GM06990 (cell line): ENCODE measurements at regions not wholly inside any gene's neighbourhood (a gene's known extent, or its start where the extent isn't known, plus 50 kb on each side); places are given as distances from the start of the nearest gene placed in this dataset.
A peak's percentile ranks its signal among the peaks of the same experiment; 100 is the strongest.

ENCODE experiments used
- DNase-seq: peaks from one replicate; pipeline ENCODE4 v3.0.0-alpha.2; 2011; ENCODE audit not compliant: insufficient read length; ENCODE audit errors: extremely low read depth
- H3K27me3 ChIP-seq: replicated peaks from 2 replicates; pipeline ENCODE4 v1.6.0; 2011; ENCODE audit warnings: low read length; ENCODE audit not compliant: control insufficient read depth, insufficient read depth
- H3K36me3 ChIP-seq: 2 replicates; pipeline ENCODE4 v1.5.1; 2011; ENCODE audit warnings: low read length; ENCODE audit not compliant: control insufficient read depth, insufficient read depth
- H3K4me3 ChIP-seq: replicated peaks from 2 replicates; pipeline ENCODE4 v1.5.1; 2011; ENCODE audit warnings: low read depth, mild to moderate bottlenecking, control low read depth, low read length
- CTCF ChIP-seq: IDR thresholded peaks from 2 replicates; pipeline ENCODE4 v1.5.1; 2011; ENCODE audit warnings: low read length, control low read depth, mild to moderate bottlenecking, inconsistent platforms; ENCODE audit not compliant: insufficient read depth, poor library complexity, severe bottlenecking

DNA sequence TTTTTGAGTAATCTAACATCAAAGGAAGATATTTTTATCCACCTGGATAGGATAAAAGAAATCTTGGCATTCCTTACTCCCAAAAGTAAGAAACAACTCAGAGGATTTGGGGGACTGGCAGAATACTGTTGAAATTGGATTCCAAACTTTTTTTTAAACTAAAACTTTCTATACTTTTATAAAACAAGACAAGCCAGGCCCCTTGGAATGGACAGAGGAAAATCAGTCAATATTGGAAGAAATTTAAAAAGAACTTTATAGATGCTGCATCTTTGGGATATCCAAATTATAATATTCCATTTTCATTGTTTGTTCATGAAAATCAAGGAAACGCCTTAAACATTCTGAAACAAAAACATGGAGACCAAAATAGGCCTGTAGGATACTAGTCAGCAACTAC is 147.6 kb upstream of the PIEZO2 start:
- TF ChIP-seq CTCF, result no peak
- H3K4me3 ChIP-seq, result no peak overlapping the region
- DNase-seq, result no peak
- no peaks in the 10 kb centered on the region for H3K27me3 ChIP-seq
- H3K36me3 ChIP-seq, result no peaks in the 10 kb centered on the region

GRCh38 chr18:11293794-11294193 is 144.4 kb upstream of the PIEZO2 start:
- Histone ChIP-seq H3K36me3 (no peaks in the 10 kb centered on the region), H3K27me3 (no peaks in the 10 kb centered on the region)

GRCh38 chr18:11290786-11291185 is 141.4 kb upstream of the PIEZO2 start:
- H3K36me3 ChIP-seq, result no peaks in the 10 kb centered on the region

More at GRCh38 chr18:11293794-11294193, 144.4 kb upstream of the PIEZO2 start:
- no peak for TF ChIP-seq CTCF
- no peak overlapping the region for H3K4me3 ChIP-seq
- peak; percentile 28 for DNase-seq

DNA sequence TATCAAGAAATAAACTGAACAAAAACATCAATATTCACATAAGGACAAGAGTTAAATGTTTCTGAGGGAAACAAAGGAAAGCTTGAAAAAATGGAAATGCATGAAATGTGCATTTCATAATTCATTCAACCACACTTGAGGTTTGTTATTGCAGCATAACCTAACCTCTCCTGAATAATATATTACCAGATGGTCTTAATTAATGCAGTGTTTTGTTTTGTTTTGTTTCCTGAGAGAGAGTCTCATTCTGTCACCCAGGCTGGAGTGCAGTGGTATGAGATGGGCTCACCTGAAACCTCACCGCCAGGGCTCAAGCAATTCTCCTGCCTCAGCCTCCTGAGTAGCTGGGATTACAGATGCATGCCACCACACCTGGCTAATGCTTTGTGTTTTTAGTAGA is 139.9 kb upstream of the PIEZO2 start:
- TF ChIP-seq CTCF, result no peak
- DNase-seq, result no peak
- H3K27me3 ChIP-seq, result no peaks in the 10 kb centered on the region
- H3K4me3 ChIP-seq, result no peak overlapping the region
- no peaks in the 10 kb centered on the region for H3K36me3 ChIP-seq

More at GRCh38 chr18:11290786-11291185, 141.4 kb upstream of the PIEZO2 start:
- no peak for TF ChIP-seq CTCF
- Histone ChIP-seq H3K4me3 (no peak overlapping the region), H3K27me3 (no peaks in the 10 kb centered on the region)
- DNase-seq, result no peak

DNA sequence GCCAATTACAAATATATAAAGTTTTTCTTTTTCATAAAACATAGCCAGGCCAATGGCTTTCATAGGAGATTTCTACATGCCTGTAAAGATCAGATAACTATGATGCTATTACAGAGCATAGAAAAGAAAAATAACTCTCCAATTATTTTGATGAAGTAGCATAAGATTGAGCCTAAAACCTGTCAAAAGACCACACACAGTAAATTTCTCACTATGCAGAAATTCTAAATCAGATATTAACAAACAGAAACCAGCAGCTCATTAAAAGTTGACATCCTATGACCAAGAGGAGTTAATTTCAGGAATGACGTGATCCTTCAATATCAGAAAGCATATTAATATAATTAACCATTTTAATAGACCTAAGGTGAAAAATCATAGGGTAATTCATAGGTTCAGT is 139.0 kb upstream of the PIEZO2 start:
- Histone ChIP-seq H3K36me3 (no peaks in the 10 kb centered on the region), H3K4me3 (no peak overlapping the region), H3K27me3 (no peaks in the 10 kb centered on the region)
- DNase-seq, result no peak
- TF ChIP-seq CTCF, result no peak

DNA sequence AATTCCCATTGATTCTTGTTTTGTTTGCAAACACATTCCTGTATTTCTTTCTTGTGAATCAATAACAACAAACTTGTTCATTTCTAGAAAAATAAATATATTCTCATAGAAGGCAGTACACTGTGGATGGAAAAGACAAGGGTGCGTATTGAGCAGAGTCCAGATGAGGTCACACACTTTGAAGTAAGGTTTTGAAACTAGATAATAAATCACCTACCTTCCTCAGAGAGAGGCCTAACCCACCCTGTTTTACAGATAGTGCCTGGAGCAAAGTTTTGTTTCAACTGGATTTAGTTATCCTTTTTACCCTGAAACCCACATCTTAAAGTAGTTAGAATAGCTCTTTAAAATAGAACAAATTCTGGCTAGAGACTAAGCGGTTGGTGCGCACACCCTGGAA is 137.1 kb upstream of the PIEZO2 start:
- TF ChIP-seq CTCF, result no peak
- DNase-seq, result no peak
- Histone ChIP-seq H3K4me3 (no peak overlapping the region), H3K36me3 (no peaks in the 10 kb centered on the region), H3K27me3 (no peaks in the 10 kb centered on the region)
